ENCODE measurements at regions not wholly inside any gene's neighbourhood (a gene's known extent, or its start where the extent isn't known, plus 50 kb on each side); places are given as distances from the start of the nearest gene placed in this dataset.

DNA sequence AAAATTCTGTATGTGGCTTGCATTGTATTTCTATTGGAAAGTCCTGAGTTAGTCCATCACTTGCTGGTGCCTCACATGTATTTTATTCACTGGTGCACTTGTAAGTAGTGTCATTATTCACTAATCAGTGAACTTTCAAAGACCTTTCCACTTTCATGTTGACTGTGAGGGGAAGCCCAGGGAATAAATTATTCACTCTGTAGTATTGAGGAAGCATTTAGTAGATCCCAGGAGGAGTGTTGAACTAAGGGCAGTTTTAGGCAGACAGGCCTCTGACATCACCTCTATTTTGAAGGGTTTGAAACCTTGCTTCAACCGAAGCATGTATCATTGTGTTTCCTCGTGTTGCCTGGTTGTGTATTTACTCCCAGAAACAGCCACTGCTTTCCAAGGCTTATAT lies 705.4 kb upstream of the RIOK2 start:
- no peak for TF ChIP-seq CTCF (IDR thresholded peaks at IDR 0.05)
- TF ChIP-seq POLR2A (IDR thresholded peaks at IDR 0.05): no peak
